T-cell (primary cell): ENCODE measurements at regions not wholly inside any gene's neighbourhood (a gene's known extent, or its start where the extent isn't known, plus 50 kb on each side); places are given as distances from the start of the nearest gene placed in this dataset.

Experiments used
- ATAC-seq, 4 experiments: fragments of 200-7000 bp in 3 of 4; fragments of 150-1000 bp in 1 of 4; cut with Tn5 transposase; replicated peaks in 1 of 4; 1 replicate in 3 of 4; 2 replicates in 1 of 4; pipeline ENCODE4 v1.10.0; 2021; ENCODE audit warnings: moderate library complexity in 3 of 4, mild to moderate bottlenecking in 2 of 4, moderate number of reproducible peaks in 1 of 4
- CTCF ChIA-PET, 2 donors: fragments of 300-600 bp; sonication (Branson Sonifier 250); formaldehyde crosslinking; loops; one replicate each; lab custom pipeline; 2022; ENCODE audit warnings: antibody characterized with exemption in 2 of 2; lab: Charles Lee
- POLR2A ChIA-PET, 2 donors: fragments of 300-600 bp; sonication (Branson Sonifier 250); formaldehyde crosslinking; loops; one replicate each; lab custom pipeline; 2022; ENCODE audit warnings: antibody characterized with exemption in 2 of 2; lab: Charles Lee
- DNase-seq, 35 experiments: peaks; one replicate each; pipeline versions ENCODE4 v3.0.0 to v3.0.0-alpha.2; 2013 to 2023
- H3K27ac ChIP-seq: one replicate; pipeline ENCODE4 v1.5.1; 2013; ENCODE audit warnings: low read length
- H3K27me3 ChIP-seq, 2 experiments: replicated peaks in 1 of 2; 1 replicate in 1 of 2; 2 replicates in 1 of 2; pipeline versions ENCODE4 v1.6.1 to v1.7.0; 2013; ENCODE audit warnings: low read length in 1 of 2, mixed read lengths in 1 of 2; ENCODE audit not compliant: control insufficient read depth in 2 of 2, insufficient read depth in 2 of 2; ENCODE audit errors: extremely low read depth in 1 of 2
- H3K36me3 ChIP-seq, 2 donors: 1 replicate in 1 of 2; 2 replicates in 1 of 2; pipeline versions ENCODE4 v1.6.1 to v1.7.0; 2013; ENCODE audit warnings: low read length in 1 of 2; ENCODE audit not compliant: control insufficient read depth in 2 of 2, insufficient read depth in 1 of 2; ENCODE audit errors: extremely low read depth in 1 of 2
- H3K4me1 ChIP-seq, 2 experiments: 1 replicate in 1 of 2; 2 replicates in 1 of 2; pipeline versions ENCODE4 v1.6.1 to v1.7.0; 2013; ENCODE audit warnings: low read length in 2 of 2, mixed read lengths in 1 of 2; ENCODE audit not compliant: insufficient read depth in 2 of 2, control insufficient read depth in 1 of 2; ENCODE audit errors: extremely low read depth in 1 of 2
- H3K4me3 ChIP-seq, 2 donors: 1 replicate in 1 of 2; 2 replicates in 1 of 2; pipeline versions ENCODE4 v1.5.1 to v1.7.0; 2013; ENCODE audit warnings: mild to moderate bottlenecking in 2 of 2, low read length in 1 of 2, moderate library complexity in 1 of 2; ENCODE audit not compliant: control insufficient read depth in 1 of 2; ENCODE audit errors: extremely low read depth in 1 of 2
- H3K9me3 ChIP-seq: 2 replicates; pipeline ENCODE4 v1.7.0; 2013
- H3K27ac Mint-ChIP-seq, 2 donors: one replicate each; pipeline ENCODE4 v1.8.0; 2020 to 2021; ENCODE audit warnings: mild to moderate bottlenecking in 2 of 2, mixed read lengths in 2 of 2
- H3K27me3 Mint-ChIP-seq, 2 donors: one replicate each; pipeline ENCODE4 v1.8.0; 2021 to 2022; ENCODE audit warnings: mixed read lengths in 2 of 2
- H3K36me3 Mint-ChIP-seq: one replicate; pipeline ENCODE4 v1.8.0; 2021; ENCODE audit warnings: mixed read lengths
- H3K4me1 Mint-ChIP-seq, 3 donors: one replicate each; pipeline ENCODE4 v1.8.0; 2020 to 2022; ENCODE audit warnings: mixed read lengths in 3 of 3, mild to moderate bottlenecking in 1 of 3
- H3K4me3 Mint-ChIP-seq, 3 donors: one replicate each; pipeline ENCODE4 v1.8.0; 2020 to 2022; ENCODE audit warnings: mild to moderate bottlenecking in 3 of 3, mixed read lengths in 3 of 3, moderate library complexity in 3 of 3
- H3K9me3 Mint-ChIP-seq, 3 donors: one replicate each; pipeline ENCODE4 v1.8.0; 2020 to 2022; ENCODE audit warnings: mixed read lengths in 3 of 3
- WGBS: methylation state at CpG from one replicate; pipeline ENCODE4 v1.1.5; 2013; ENCODE audit warnings: missing lambda C conversion rate; ENCODE audit not compliant: insufficient coverage; 5-methylcytosine and 5-hydroxymethylcytosine counted together

GRCh38 chr9:93897075-93897970 is 57.8 kb downstream of the BARX1 start:
- peaks cover 23 to 28% (median 23%) of the 10 kb centered on the region in 3 donors for H3K4me1 Mint-ChIP-seq
- ChIA-PET CTCF (no interaction called here), POLR2A (no interaction called here)
- H3K4me3 ChIP-seq: no peak overlapping the region
- no peaks in the 10 kb centered on the region for H3K9me3 ChIP-seq
- H3K36me3 ChIP-seq: no peaks in the 10 kb centered on the region
- peak overlapping the region in 2 of 3 donors; percentile 21 to 47 for H3K4me3 Mint-ChIP-seq
- peak overlapping the region; percentile 19 for H3K27ac ChIP-seq
- peaks cover 6 to 32% of the 10 kb centered on the region in 2 experiments for H3K4me1 ChIP-seq
- no peaks in the 10 kb centered on the region for H3K27me3 Mint-ChIP-seq
- no peak for ATAC-seq
- H3K36me3 Mint-ChIP-seq: no peaks in the 10 kb centered on the region
- peak overlapping the region; percentile 86 to 96 for H3K27ac Mint-ChIP-seq
- H3K9me3 Mint-ChIP-seq: peaks cover 0 to 9% (median 6%) of the 10 kb centered on the region in 3 donors
- peak in 2 of 35 experiments; percentile 9 to 20 for DNase-seq
- peaks cover 0 to 8% of the 10 kb centered on the region in 2 experiments for H3K27me3 ChIP-seq
- WGBS: 86% methylated on average over 5 of the region's 8 CpGs

- peak overlapping the region in 1 of 2 donors; percentile 86 for H3K27ac Mint-ChIP-seq
- H3K9me3 ChIP-seq: no peaks in the 10 kb centered on the region
- peaks cover 6 to 32% of the 10 kb centered on the region in 2 experiments for H3K4me1 ChIP-seq
- no peak overlapping the region for H3K27ac ChIP-seq
- ATAC-seq (no peak), DNase-seq (peak in 2 of 35 experiments; percentile 12 to 23)
- H3K4me3 ChIP-seq: no peak overlapping the region
- peaks cover 0 to 8% of the 10 kb centered on the region in 2 experiments for H3K27me3 ChIP-seq
- no peaks in the 10 kb centered on the region for H3K36me3 Mint-ChIP-seq
- no peaks in the 10 kb centered on the region for H3K27me3 Mint-ChIP-seq
- 91% methylated on average over 5 of the region's 9 CpGs for WGBS
- peaks cover 23 to 28% (median 23%) of the 10 kb centered on the region in 3 donors for H3K4me1 Mint-ChIP-seq
- H3K36me3 ChIP-seq: no peaks in the 10 kb centered on the region
- H3K9me3 Mint-ChIP-seq: peaks cover 0 to 15% (median 9%) of the 10 kb centered on the region in 3 donors
- ChIA-PET POLR2A (no interaction called here), CTCF (no interaction called here)
- H3K4me3 Mint-ChIP-seq: peak overlapping the region in 1 of 3 donors; percentile 47
Measured at GRCh38 chr9:93896496-93897033, 58.6 kb downstream of the BARX1 start.

GRCh38 chr9:93896093-93896492 is 59.1 kb downstream of the BARX1 start:
- ChIA-PET CTCF (no interaction called here), POLR2A (no interaction called here)
- no peak overlapping the region for H3K27ac ChIP-seq
- no peaks in the 10 kb centered on the region for H3K36me3 Mint-ChIP-seq
- no peak for ATAC-seq
- DNase-seq: peak in 2 of 35 experiments; percentile 4 to 9
- no peak overlapping the region for H3K4me3 ChIP-seq
- H3K9me3 Mint-ChIP-seq: peaks cover 0 to 15% (median 9%) of the 10 kb centered on the region in 3 donors
- WGBS: 100% methylated on average over 5 of the region's 6 CpGs
- H3K4me1 ChIP-seq: peaks cover 6 to 32% of the 10 kb centered on the region in 2 experiments
- no peaks in the 10 kb centered on the region for H3K9me3 ChIP-seq
- H3K27me3 ChIP-seq: peaks cover 0 to 13% of the 10 kb centered on the region in 2 experiments
- no peaks in the 10 kb centered on the region for H3K36me3 ChIP-seq
- no peaks in the 10 kb centered on the region for H3K27me3 Mint-ChIP-seq
- H3K4me3 Mint-ChIP-seq: no peak overlapping the region
- H3K27ac Mint-ChIP-seq: peak overlapping the region in 1 of 2 donors; percentile 44
- peaks cover 23 to 28% (median 23%) of the 10 kb centered on the region in 3 donors for H3K4me1 Mint-ChIP-seq

- Histone ChIP-seq H3K9me3 (no peaks in the 10 kb centered on the region), H3K4me1 (peaks cover 6 to 32% of the 10 kb centered on the region in 2 experiments), H3K27me3 (peaks cover 0 to 14% of the 10 kb centered on the region in 2 experiments), H3K4me3 (no peak overlapping the region), H3K36me3 (no peaks in the 10 kb centered on the region), H3K27ac (no peak overlapping the region)
- ATAC-seq: no peak
- 82% methylated on average over 5 of the region's 8 CpGs for WGBS
- Mint-ChIP-seq H3K4me1 (peaks cover 23 to 28% (median 23%) of the 10 kb centered on the region in 3 donors), H3K9me3 (peaks cover 0 to 15% (median 9%) of the 10 kb centered on the region in 3 donors), H3K36me3 (no peaks in the 10 kb centered on the region), H3K27ac (no peak overlapping the region), H3K27me3 (no peaks in the 10 kb centered on the region), H3K4me3 (no peak overlapping the region)
- CTCF ChIA-PET: no interaction called here
- POLR2A ChIA-PET: no interaction called here
- peak in 1 of 35 experiments; percentile 19 for DNase-seq
Measured at GRCh38 chr9:93895535-93895934, 59.6 kb downstream of the BARX1 start.

GRCh38 chr9:93894691-93895079 is 60.5 kb downstream of the BARX1 start:
- Mint-ChIP-seq H3K4me1 (peaks cover 23 to 28% (median 23%) of the 10 kb centered on the region in 3 donors), H3K36me3 (no peaks in the 10 kb centered on the region), H3K4me3 (no peak overlapping the region), H3K27me3 (no peaks in the 10 kb centered on the region), H3K9me3 (peaks cover 0 to 15% (median 9%) of the 10 kb centered on the region in 3 donors), H3K27ac (no peak overlapping the region)
- no peaks in the 10 kb centered on the region for H3K36me3 ChIP-seq
- ATAC-seq (no peak), DNase-seq (peak in 1 of 35 experiments; percentile 12)
- H3K9me3 ChIP-seq: no peaks in the 10 kb centered on the region
- ChIA-PET POLR2A (no interaction called here), CTCF (interaction anchor here in 1 of 2 donors (0.6 kb wide), 1 partner anchor 38 kb away, joined by 3 read pairs; no protein-coding TSS in a partner anchor)
- H3K4me1 ChIP-seq: peaks cover 6 to 32% of the 10 kb centered on the region in 2 experiments
- H3K27me3 ChIP-seq: peaks cover 0 to 14% of the 10 kb centered on the region in 2 experiments
- no peak overlapping the region for H3K27ac ChIP-seq
- 89% methylated on average over 3 of the region's 6 CpGs for WGBS
- H3K4me3 ChIP-seq: no peak overlapping the region

- Mint-ChIP-seq H3K36me3 (no peaks in the 10 kb centered on the region), H3K27me3 (peaks cover 3 to 5% of the 10 kb centered on the region in 2 donors), H3K4me1 (peaks cover 23% of the 10 kb centered on the region in 3 donors), H3K9me3 (peaks cover 4 to 15% (median 9%) of the 10 kb centered on the region in 3 donors), H3K27ac (no peak overlapping the region), H3K4me3 (no peak overlapping the region)
- Histone ChIP-seq H3K27ac (no peak overlapping the region), H3K27me3 (peaks cover 0 to 14% of the 10 kb centered on the region in 2 experiments), H3K9me3 (no peaks in the 10 kb centered on the region), H3K36me3 (no peaks in the 10 kb centered on the region), H3K4me1 (peaks cover 6 to 29% of the 10 kb centered on the region in 2 experiments), H3K4me3 (no peak overlapping the region)
- CTCF ChIA-PET: no interaction called here
- DNase-seq: peak in 1 of 35 experiments; percentile 20
- WGBS: 82% methylated on average over 14 of the region's 15 CpGs
- POLR2A ChIA-PET: no interaction called here
- no peak for ATAC-seq
Measured at GRCh38 chr9:93893899-93894690, 61.1 kb downstream of the BARX1 start.
